ENCODE measurements at regions not wholly inside any gene's neighbourhood (a gene's known extent, or its start where the extent isn't known, plus 50 kb on each side); places are given as distances from the start of the nearest gene placed in this dataset.

DNA sequence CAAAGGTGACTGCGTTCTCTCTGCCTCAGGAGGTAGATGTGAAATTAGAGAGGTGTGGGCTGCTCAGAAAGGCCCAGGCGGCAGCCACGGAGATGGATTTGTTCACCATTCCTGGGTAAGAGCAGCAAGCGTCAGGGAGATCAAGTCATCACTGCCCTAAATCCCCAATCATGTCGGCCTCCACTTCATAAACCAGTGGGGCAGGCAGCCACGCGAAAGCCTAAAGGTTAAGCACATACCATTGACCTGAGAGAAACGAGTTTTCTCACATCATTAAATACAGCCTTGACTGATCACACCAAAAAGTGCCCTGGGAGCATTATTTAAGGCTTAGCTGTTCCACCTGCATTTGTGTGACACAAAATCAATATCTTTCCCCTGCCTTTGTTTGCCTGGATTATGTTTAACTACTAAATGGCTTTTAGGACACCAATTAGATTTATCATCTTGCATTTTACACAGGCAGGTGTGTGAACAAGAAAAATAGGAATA, 50.7 kb upstream of the FOXB1 start:
- H2BK5ac ChIP-seq (ENCODE audit: insufficient read length, low read length): no peak overlapping the region
- H3T11ph ChIP-seq (ENCODE audit: low read length): no peak overlapping the region
- Mint-ChIP-seq H3K9me3 (peaks cover 0 to 5% of the 10 kb centered on the region in 2 experiments; a peak in 3 of 5 replicates), H3K4me1 (peaks cover 9 to 12% of the 10 kb centered on the region in 2 experiments), H3K36me3 (ENCODE audit: insufficient read depth in 1 of 3, low read depth in 3 of 3) (no peaks in the 10 kb centered on the region; a peak in 1 of 7 replicates), H3K27ac (peak overlapping the region in 1 of 3 experiments; percentile 36; a peak in 3 of 7 replicates), H3K4me3 (no peak overlapping the region), H3K27me3 (ENCODE audit: low read depth) (no peaks in the 10 kb centered on the region)
- WGBS (ENCODE audit: extremely low coverage, insufficient read length, low lambda C conversion rate): no CpG with 5 or more reads among the region's 8 CpGs
- no peak overlapping the region for H4K8ac ChIP-seq (replicated peaks; ENCODE audit: insufficient read length, low read depth, low read length)
- H4K20me1 ChIP-seq (ENCODE audit: control insufficient read depth, insufficient read depth, insufficient read length): no peaks in the 10 kb centered on the region
- H2BK12ac ChIP-seq (ENCODE audit: insufficient read length, low read depth, low read length): no peak overlapping the region
- no peak overlapping the region for H2BK120ac ChIP-seq (ENCODE audit: low read depth, low read length, poor library complexity, severe bottlenecking)
- DNase-seq: no peak
- H3K9me3 ChIP-seq (ENCODE audit: control insufficient read depth, low read depth, low read length): no peaks in the 10 kb centered on the region
- H4K91ac ChIP-seq (ENCODE audit: insufficient read length, low read depth, low read length): no peak overlapping the region
- TF ChIP-seq, protein P1, sequence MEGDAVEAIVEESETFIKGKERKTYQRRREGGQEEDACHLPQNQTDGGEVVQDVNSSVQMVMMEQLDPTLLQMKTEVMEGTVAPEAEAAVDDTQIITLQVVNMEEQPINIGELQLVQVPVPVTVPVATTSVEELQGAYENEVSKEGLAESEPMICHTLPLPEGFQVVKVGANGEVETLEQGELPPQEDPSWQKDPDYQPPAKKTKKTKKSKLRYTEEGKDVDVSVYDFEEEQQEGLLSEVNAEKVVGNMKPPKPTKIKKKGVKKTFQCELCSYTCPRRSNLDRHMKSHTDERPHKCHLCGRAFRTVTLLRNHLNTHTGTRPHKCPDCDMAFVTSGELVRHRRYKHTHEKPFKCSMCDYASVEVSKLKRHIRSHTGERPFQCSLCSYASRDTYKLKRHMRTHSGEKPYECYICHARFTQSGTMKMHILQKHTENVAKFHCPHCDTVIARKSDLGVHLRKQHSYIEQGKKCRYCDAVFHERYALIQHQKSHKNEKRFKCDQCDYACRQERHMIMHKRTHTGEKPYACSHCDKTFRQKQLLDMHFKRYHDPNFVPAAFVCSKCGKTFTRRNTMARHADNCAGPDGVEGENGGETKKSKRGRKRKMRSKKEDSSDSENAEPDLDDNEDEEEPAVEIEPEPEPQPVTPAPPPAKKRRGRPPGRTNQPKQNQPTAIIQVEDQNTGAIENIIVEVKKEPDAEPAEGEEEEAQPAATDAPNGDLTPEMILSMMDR (conservative IDR thresholded peaks at IDR 0.05): no peak
- no peak overlapping the region for H3K23ac ChIP-seq (ENCODE audit: insufficient read length, low read depth, low read length)
- H3K79me1 ChIP-seq (ENCODE audit: insufficient read depth, low read depth, low read length, poor library complexity, severe bottlenecking): no peaks in the 10 kb centered on the region
- H2AK5ac ChIP-seq (ENCODE audit: insufficient read length, low read length): no peak overlapping the region
- H3K14ac ChIP-seq (ENCODE audit: insufficient read depth, low read length): no peak overlapping the region; the same call in 1 of the 2 replicates
- no peak overlapping the region for H2AFZ ChIP-seq (ENCODE audit: low read length)
- H3K79me2 ChIP-seq (ENCODE audit: insufficient read depth, low read length): no peaks in the 10 kb centered on the region
- peak overlapping the region; percentile 70 for H3K18ac ChIP-seq (ENCODE audit: insufficient read length, low read depth, low read length)
- H3K27ac ChIP-seq (ENCODE audit: insufficient read length, low read depth, low read length): no peak overlapping the region
- H3K9ac ChIP-seq (ENCODE audit: extremely low read depth, insufficient read length, low read length): no peak overlapping the region
- no peaks in the 10 kb centered on the region for H3K4me1 ChIP-seq (ENCODE audit: insufficient read depth, low read length)
- H3K4ac ChIP-seq (ENCODE audit: low read depth, low read length): no peak overlapping the region
- H3K4me2 ChIP-seq (ENCODE audit: insufficient read depth, insufficient read length, low read length): no peak overlapping the region
- H4K5ac ChIP-seq (ENCODE audit: insufficient read length, low read depth, low read length): no peak overlapping the region
- H3K56ac ChIP-seq (ENCODE audit: insufficient read length, low read depth, low read length): no peak overlapping the region
- no peaks in the 10 kb centered on the region for H3K23me2 ChIP-seq (ENCODE audit: insufficient read length, low read depth, low read length, poor library complexity, severe bottlenecking)
- no peak overlapping the region for H2BK20ac ChIP-seq (ENCODE audit: low read depth, low read length, poor library complexity, severe bottlenecking)
- no peaks in the 10 kb centered on the region for H3K27me3 ChIP-seq (ENCODE audit: insufficient read depth, low read length)
- no peak overlapping the region for H2BK15ac ChIP-seq (ENCODE audit: low read depth, low read length)

All from H9 (cell line).